ENCODE measurements at regions not wholly inside any gene's neighbourhood (a gene's known extent, or its start where the extent isn't known, plus 50 kb on each side); places are given as distances from the start of the nearest gene placed in this dataset.

DNA sequence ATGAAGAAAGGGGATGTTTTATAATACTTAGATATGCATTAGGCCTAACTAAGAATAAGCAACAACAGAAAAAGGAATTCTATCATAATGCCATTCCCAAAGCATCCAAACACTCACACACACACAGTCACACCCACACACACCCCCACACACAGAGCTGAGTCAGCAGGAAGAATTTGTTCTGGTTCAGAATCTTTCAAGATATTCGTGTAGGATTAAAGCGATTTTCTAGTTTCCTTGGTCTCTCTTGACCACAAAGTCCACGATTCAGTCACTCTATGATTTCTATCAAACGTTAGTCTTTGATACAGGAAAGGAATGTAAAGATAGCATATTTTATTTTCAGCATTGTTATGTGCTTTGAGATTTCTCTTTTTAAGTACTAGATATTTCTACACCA, 382.6 kb upstream of the DCN start:
- CTCF ChIA-PET, result no interaction called here
- Histone ChIP-seq H3K4me3 (ENCODE audit: low read length) (no peak overlapping the region), H3K27me3 (ENCODE audit: control insufficient read depth in 2 of 2, insufficient read depth in 2 of 2, low read length in 2 of 2) (no peaks in the 10 kb centered on the region), H3K36me3 (ENCODE audit: control insufficient read depth in 2 of 3, insufficient read depth in 3 of 3, low read length in 3 of 3) (no peaks in the 10 kb centered on the region), H3K9me3 (ENCODE audit: control insufficient read depth in 2 of 3, low read length in 3 of 3) (no peaks in the 10 kb centered on the region), H3K4me1 (ENCODE audit: control insufficient read depth in 2 of 2, insufficient read depth in 2 of 2, low read length in 2 of 2) (no peaks in the 10 kb centered on the region), H3K27ac (ENCODE audit: low read depth, low read length) (no peak overlapping the region)
- Mint-ChIP-seq H3K36me3 (peaks cover 0 to 10% (median 0%) of the 10 kb centered on the region in 5 donors), H3K4me1 (peaks cover 10 to 32% (median 30%) of the 10 kb centered on the region in 7 donors), H3K9me3 (peaks cover 0 to 12% (median 0%) of the 10 kb centered on the region in 11 donors), H3K27ac (peak overlapping the region in 1 of 9 donors; percentile 57), H3K4me3 (no peak overlapping the region), H3K27me3 (peaks cover 0 to 2% (median 0%) of the 10 kb centered on the region in 5 donors)
- no peak for ATAC-seq
- POLR2A ChIA-PET, result no interaction called here
- DNase-seq, result peak in 1 of 9 donors; percentile 29
- intact Hi-C loops (cut with micrococcal nuclease), result no loop called here

DNA sequence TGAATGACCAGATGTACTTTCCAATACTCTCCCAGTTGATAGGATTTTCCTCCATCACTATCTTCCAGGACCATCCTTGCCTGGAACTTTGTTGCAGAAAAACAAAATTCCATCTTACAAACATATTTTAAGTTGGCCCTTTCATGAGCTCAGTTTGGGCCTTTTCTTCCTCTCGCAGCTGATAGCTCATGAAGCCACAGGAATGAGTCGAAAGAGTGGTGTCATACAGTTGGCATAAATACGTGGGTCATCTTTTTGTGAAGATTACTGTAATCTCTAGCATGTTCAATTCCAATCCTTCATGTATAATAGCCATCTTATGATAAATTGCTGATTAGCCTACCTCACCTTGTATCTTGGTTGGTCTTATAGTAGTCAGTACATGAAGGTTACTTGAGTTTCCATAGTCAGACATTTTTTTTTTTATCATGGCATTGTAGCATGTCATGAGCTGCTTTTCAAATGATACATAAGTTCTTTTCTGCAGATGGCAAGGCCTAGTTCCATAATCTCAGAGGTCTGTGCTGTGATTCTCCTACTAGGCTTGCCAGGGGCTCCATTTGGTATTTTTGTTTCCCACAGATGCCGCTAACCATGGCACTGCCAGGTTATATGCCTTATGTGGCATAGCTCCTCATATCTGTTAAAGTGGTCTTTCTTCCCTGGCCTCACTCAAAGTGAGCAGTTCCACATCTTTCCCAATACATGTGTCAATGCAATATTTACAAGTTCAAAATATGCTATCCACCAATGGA, 380.6 kb upstream of the DCN start:
- H3K4me3 ChIP-seq (ENCODE audit: low read length), result peak overlapping the region; percentile 28
- CTCF ChIA-PET, result interaction anchor here (0.6 to 1.2 kb wide), 3 partner anchors 16 to 584 kb away, joined by 3 read pairs; no protein-coding TSS in a partner anchor
- H3K36me3 ChIP-seq (ENCODE audit: control insufficient read depth in 2 of 3, insufficient read depth in 3 of 3, low read length in 3 of 3), result no peaks in the 10 kb centered on the region
- ATAC-seq (no peak), DNase-seq (no peak)
- no peaks in the 10 kb centered on the region for H3K27me3 ChIP-seq (ENCODE audit: control insufficient read depth in 2 of 2, insufficient read depth in 2 of 2, low read length in 2 of 2)
- H3K4me1 ChIP-seq (ENCODE audit: control insufficient read depth in 2 of 2, insufficient read depth in 2 of 2, low read length in 2 of 2), result no peaks in the 10 kb centered on the region
- intact Hi-C loops (cut with micrococcal nuclease), result no loop called here
- peaks cover 0 to 2% (median 0%) of the 10 kb centered on the region in 5 donors for H3K27me3 Mint-ChIP-seq
- H3K27ac Mint-ChIP-seq, result peak overlapping the region in 6 of 9 donors; percentile 43 to 87 (median 61)
- no peaks in the 10 kb centered on the region for H3K9me3 ChIP-seq (ENCODE audit: control insufficient read depth in 2 of 3, low read length in 3 of 3)
- POLR2A ChIA-PET, result interaction anchor here (0.6 to 2.6 kb wide), 3 partner anchors 48 to 582 kb away, joined by 3 to 9 read pairs (median 3); partner anchors contain the start of gene BTG1
- H3K36me3 Mint-ChIP-seq, result peaks cover 8 to 13% (median 13%) of the 10 kb centered on the region in 5 donors
- no peak overlapping the region for H3K27ac ChIP-seq (ENCODE audit: low read depth, low read length)
- peaks cover 5 to 24% (median 15%) of the 10 kb centered on the region in 11 donors for H3K9me3 Mint-ChIP-seq
- peaks cover 10 to 32% (median 30%) of the 10 kb centered on the region in 7 donors for H3K4me1 Mint-ChIP-seq
- peak overlapping the region in 7 of 10 donors; percentile 52 to 79 (median 69) for H3K4me3 Mint-ChIP-seq

DNA sequence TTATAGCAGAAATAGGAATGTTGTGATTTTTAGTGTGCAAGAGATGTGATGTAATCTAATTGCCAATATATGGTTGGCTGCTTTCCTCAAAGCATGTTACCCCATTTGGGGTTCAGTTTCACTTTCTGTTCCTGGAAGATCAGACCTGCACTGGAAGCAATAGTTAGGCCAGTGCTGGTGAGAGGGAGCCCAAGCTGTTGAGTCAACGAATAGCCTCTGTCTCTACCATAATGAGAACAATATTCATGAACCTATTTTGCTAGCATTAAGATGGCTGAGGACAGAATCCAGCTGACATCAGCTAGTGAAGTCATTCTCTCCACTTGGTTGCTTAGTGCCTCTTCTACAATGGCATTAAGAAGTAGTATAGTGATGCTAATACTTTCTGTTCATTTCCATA, 379.9 kb upstream of the DCN start:
- DNase-seq, result peak in 4 of 9 donors; percentile 13 to 30 (median 23)
- peak overlapping the region; percentile 21 to 79 (median 66) for H3K4me3 Mint-ChIP-seq
- no peaks in the 10 kb centered on the region for H3K9me3 ChIP-seq (ENCODE audit: control insufficient read depth in 2 of 3, low read length in 3 of 3)
- no peaks in the 10 kb centered on the region for H3K27me3 ChIP-seq (ENCODE audit: control insufficient read depth in 2 of 2, insufficient read depth in 2 of 2, low read length in 2 of 2)
- no peak overlapping the region for H3K27ac ChIP-seq (ENCODE audit: low read depth, low read length)
- no peaks in the 10 kb centered on the region for H3K36me3 ChIP-seq (ENCODE audit: control insufficient read depth in 2 of 3, insufficient read depth in 3 of 3, low read length in 3 of 3)
- peaks cover 10 to 32% (median 30%) of the 10 kb centered on the region in 7 donors for H3K4me1 Mint-ChIP-seq
- H3K4me1 ChIP-seq (ENCODE audit: control insufficient read depth in 2 of 2, insufficient read depth in 2 of 2, low read length in 2 of 2), result no peaks in the 10 kb centered on the region
- peaks cover 0 to 2% (median 0%) of the 10 kb centered on the region in 5 donors for H3K27me3 Mint-ChIP-seq
- ATAC-seq, result peak; percentile 59
- H3K27ac Mint-ChIP-seq, result peak overlapping the region; percentile 20 to 87 (median 58)
- POLR2A ChIA-PET, result interaction anchor here (0.6 to 2.6 kb wide), 3 partner anchors 60 to 650 kb away, joined by 3 to 9 read pairs (median 5); partner anchors contain the start of gene BTG1
- H3K9me3 Mint-ChIP-seq, result peaks cover 5 to 27% (median 18%) of the 10 kb centered on the region in 11 donors
- CTCF ChIA-PET, result interaction anchor here (0.6 to 1.2 kb wide), 3 partner anchors 16 to 697 kb away, joined by 3 to 4 read pairs (median 3); no protein-coding TSS in a partner anchor
- peaks cover 8 to 13% (median 13%) of the 10 kb centered on the region in 5 donors for H3K36me3 Mint-ChIP-seq
- intact Hi-C loops (cut with micrococcal nuclease), result no loop called here
- H3K4me3 ChIP-seq (ENCODE audit: low read length), result peak overlapping the region; percentile 28

DNA sequence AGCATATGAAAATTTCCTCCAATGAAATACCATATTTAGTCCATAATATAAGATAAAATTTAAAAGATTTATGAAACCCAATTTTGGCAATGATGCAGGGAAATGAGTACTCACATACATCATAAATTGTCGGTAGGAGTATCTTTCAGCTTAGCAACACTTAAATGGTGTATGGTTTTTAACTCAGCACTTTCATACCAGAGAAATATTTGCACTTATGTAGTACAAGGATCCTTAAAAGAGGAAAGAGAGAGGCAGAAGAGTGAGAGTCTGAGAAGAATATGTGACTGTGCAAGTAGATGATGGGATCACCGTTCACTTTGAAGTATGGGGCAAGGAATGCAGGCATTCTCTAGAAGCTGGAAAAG, 379.3 kb upstream of the DCN start:
- ATAC-seq (no peak), DNase-seq (no peak)
- Mint-ChIP-seq H3K36me3 (peaks cover 8 to 13% (median 13%) of the 10 kb centered on the region in 5 donors), H3K27ac (peak overlapping the region in 8 of 9 donors; percentile 4 to 87 (median 56)), H3K4me1 (peaks cover 10 to 32% (median 30%) of the 10 kb centered on the region in 7 donors), H3K4me3 (peak overlapping the region in 9 of 10 donors; percentile 31 to 79 (median 69)), H3K9me3 (peaks cover 5 to 27% (median 18%) of the 10 kb centered on the region in 11 donors), H3K27me3 (peaks cover 0 to under 1% (median 0%) of the 10 kb centered on the region in 5 donors)
- no peaks in the 10 kb centered on the region for H3K36me3 ChIP-seq (ENCODE audit: control insufficient read depth in 2 of 3, insufficient read depth in 3 of 3, low read length in 3 of 3)
- no peaks in the 10 kb centered on the region for H3K27me3 ChIP-seq (ENCODE audit: control insufficient read depth in 2 of 2, insufficient read depth in 2 of 2, low read length in 2 of 2)
- CTCF ChIA-PET, result interaction anchor here (0.6 to 1.2 kb wide), 2 partner anchors 17 to 697 kb away, joined by 3 to 4 read pairs; no protein-coding TSS in a partner anchor
- intact Hi-C loops (cut with micrococcal nuclease), result no loop called here
- peak overlapping the region; percentile 28 for H3K4me3 ChIP-seq (ENCODE audit: low read length)
- no peak overlapping the region for H3K27ac ChIP-seq (ENCODE audit: low read depth, low read length)
- POLR2A ChIA-PET, result interaction anchor here (0.6 to 2.6 kb wide), 3 partner anchors 59 to 651 kb away, joined by 3 to 9 read pairs (median 5); partner anchors contain the start of gene BTG1
- H3K9me3 ChIP-seq (ENCODE audit: control insufficient read depth in 2 of 3, low read length in 3 of 3), result no peaks in the 10 kb centered on the region
- H3K4me1 ChIP-seq (ENCODE audit: control insufficient read depth in 2 of 2, insufficient read depth in 2 of 2, low read length in 2 of 2), result no peaks in the 10 kb centered on the region

DNA sequence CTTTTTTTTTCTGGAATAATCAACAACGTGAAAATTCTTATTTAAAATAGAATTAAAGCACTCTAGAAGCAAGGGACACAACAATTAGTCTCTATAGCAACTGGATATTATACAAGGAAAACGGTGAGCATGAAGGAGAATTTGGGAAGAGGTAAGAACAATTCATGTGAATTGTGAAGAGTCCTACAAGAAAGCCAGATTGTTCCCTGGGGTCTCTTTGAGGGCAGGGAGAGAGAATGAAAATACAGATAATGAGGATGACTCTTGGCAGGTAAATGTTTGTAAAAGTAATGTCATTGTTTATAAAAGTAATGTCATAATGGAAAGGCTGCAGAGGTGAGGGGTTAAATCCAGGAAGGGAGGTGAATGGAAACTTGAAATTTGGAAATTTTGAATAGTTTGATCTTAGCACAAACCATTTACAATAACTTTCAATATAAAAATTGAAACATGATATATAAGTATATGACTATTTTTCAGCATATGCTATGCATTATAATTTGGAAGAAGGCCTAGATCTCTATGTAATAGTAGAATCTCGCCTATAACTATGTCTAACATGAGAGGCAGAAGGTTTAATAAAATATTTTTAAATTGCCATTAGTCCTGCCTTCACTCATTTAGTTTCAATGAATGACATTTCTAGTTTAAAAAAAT, 378.8 kb upstream of the DCN start:
- intact Hi-C loops (cut with micrococcal nuclease), result no loop called here
- Histone ChIP-seq H3K36me3 (ENCODE audit: control insufficient read depth in 2 of 3, insufficient read depth in 3 of 3, low read length in 3 of 3) (no peaks in the 10 kb centered on the region), H3K9me3 (ENCODE audit: control insufficient read depth in 2 of 3, low read length in 3 of 3) (no peaks in the 10 kb centered on the region), H3K4me3 (ENCODE audit: low read length) (no peak overlapping the region), H3K27ac (ENCODE audit: low read depth, low read length) (no peak overlapping the region), H3K27me3 (ENCODE audit: control insufficient read depth in 2 of 2, insufficient read depth in 2 of 2, low read length in 2 of 2) (no peaks in the 10 kb centered on the region), H3K4me1 (ENCODE audit: control insufficient read depth in 2 of 2, insufficient read depth in 2 of 2, low read length in 2 of 2) (no peaks in the 10 kb centered on the region)
- CTCF ChIA-PET, result no interaction called here
- no peaks in the 10 kb centered on the region for H3K27me3 Mint-ChIP-seq
- H3K4me1 Mint-ChIP-seq, result peaks cover 10 to 32% (median 30%) of the 10 kb centered on the region in 7 donors
- POLR2A ChIA-PET, result interaction anchor here (0.7 kb wide), 1 partner anchor 345 kb away, joined by 3 read pairs; no protein-coding TSS in a partner anchor
- ATAC-seq (no peak), DNase-seq (no peak)
- H3K27ac Mint-ChIP-seq, result peak overlapping the region in 5 of 9 donors; percentile 1 to 87 (median 15)
- peak overlapping the region in 3 of 10 donors; percentile 25 to 72 (median 39) for H3K4me3 Mint-ChIP-seq
- H3K36me3 Mint-ChIP-seq, result peaks cover 8 to 13% (median 13%) of the 10 kb centered on the region in 5 donors
- peaks cover 5 to 27% (median 18%) of the 10 kb centered on the region in 11 donors for H3K9me3 Mint-ChIP-seq

DNA sequence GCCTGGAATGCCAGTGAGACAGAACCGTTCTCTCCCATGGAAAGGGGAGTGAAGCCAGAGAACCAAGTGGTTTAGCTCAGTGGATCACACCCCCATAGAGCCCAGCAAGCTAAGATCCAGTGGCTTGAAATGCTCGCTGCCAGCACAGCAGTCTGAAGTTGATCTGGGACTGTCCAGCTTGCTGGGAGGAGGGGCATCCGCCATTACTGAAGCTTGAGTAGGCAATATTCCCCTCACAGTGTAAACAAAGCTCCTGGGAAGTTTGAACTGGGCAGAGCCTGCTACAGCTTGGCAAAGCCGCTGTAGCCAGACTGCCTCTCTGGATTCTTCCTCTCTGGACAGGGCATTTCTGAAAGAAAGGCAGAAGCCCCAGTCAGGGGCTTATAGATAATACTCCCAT, 374.3 kb upstream of the DCN start:
- Mint-ChIP-seq H3K9me3 (peaks cover 5 to 32% (median 17%) of the 10 kb centered on the region in 11 donors), H3K27me3 (peaks cover 0 to 15% (median 0%) of the 10 kb centered on the region in 5 donors), H3K36me3 (peaks cover 5 to 16% (median 12%) of the 10 kb centered on the region in 5 donors), H3K4me3 (no peak overlapping the region), H3K4me1 (peaks cover under 1 to 11% (median 6%) of the 10 kb centered on the region in 7 donors), H3K27ac (no peak overlapping the region)
- ChIA-PET POLR2A (no interaction called here), CTCF (no interaction called here)
- H3K4me1 ChIP-seq (ENCODE audit: control insufficient read depth in 2 of 2, insufficient read depth in 2 of 2, low read length in 2 of 2), result no peaks in the 10 kb centered on the region
- no peak overlapping the region for H3K27ac ChIP-seq (ENCODE audit: low read depth, low read length)
- intact Hi-C loops (cut with micrococcal nuclease), result no loop called here
- no peak overlapping the region for H3K4me3 ChIP-seq (ENCODE audit: low read length)
- no peaks in the 10 kb centered on the region for H3K36me3 ChIP-seq (ENCODE audit: control insufficient read depth in 2 of 3, insufficient read depth in 3 of 3, low read length in 3 of 3)
- H3K27me3 ChIP-seq (ENCODE audit: control insufficient read depth in 2 of 2, insufficient read depth in 2 of 2, low read length in 2 of 2), result no peaks in the 10 kb centered on the region
- ATAC-seq (no peak), DNase-seq (no peak)
- H3K9me3 ChIP-seq (ENCODE audit: control insufficient read depth in 2 of 3, low read length in 3 of 3), result no peaks in the 10 kb centered on the region
